ENCODE measurements at regions not wholly inside any gene's neighbourhood (a gene's known extent, or its start where the extent isn't known, plus 50 kb on each side); places are given as distances from the start of the nearest gene placed in this dataset.

DNA sequence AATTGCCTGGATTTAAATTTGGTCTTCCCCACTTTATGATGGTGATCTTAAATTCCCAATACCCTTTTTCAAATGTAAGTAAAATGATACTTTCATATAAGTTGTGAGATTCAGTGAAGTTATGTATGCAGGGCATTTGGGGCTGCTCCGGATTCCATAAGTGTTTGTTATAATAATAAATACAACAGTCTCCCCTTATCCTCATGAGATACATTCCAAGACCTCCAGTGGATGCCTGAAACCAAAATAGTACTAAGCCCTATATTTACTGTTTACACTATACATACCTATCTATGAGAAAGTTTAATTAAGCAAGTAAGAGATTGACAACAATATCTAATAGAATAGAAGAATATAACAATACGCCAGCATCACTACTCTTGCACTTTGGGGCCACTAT is 2237.8 kb downstream of the PCDH9 start:
- DNase-seq (ENCODE audit: low read depth, low spot score) = no peak
- no peak overlapping the region for H3K4me3 ChIP-seq (ENCODE audit: low read depth, low read length)
- ChIA-PET POLR2A (no interaction called here), CTCF (no interaction called here)
- no peak for TF ChIP-seq CTCF (IDR thresholded peaks at IDR 0.05; ENCODE audit: insufficient read depth, low read length, missing control alignments)

GRCh38 chr13:64985075-64985474 is 2245.1 kb downstream of the PCDH9 start:
- ChIA-PET POLR2A (no interaction called here), CTCF (no interaction called here)
- no peak overlapping the region for H3K4me3 ChIP-seq (ENCODE audit: low read depth, low read length)
- DNase-seq (ENCODE audit: low read depth, low spot score) = no peak
- no peak for TF ChIP-seq CTCF (IDR thresholded peaks at IDR 0.05; ENCODE audit: insufficient read depth, low read length, missing control alignments)

GRCh38 chr13:64962404-64962803 is 2267.7 kb downstream of the PCDH9 start:
- no peak for TF ChIP-seq CTCF (IDR thresholded peaks at IDR 0.05; ENCODE audit: insufficient read depth, low read length, missing control alignments)
- CTCF ChIA-PET = no interaction called here

DNA sequence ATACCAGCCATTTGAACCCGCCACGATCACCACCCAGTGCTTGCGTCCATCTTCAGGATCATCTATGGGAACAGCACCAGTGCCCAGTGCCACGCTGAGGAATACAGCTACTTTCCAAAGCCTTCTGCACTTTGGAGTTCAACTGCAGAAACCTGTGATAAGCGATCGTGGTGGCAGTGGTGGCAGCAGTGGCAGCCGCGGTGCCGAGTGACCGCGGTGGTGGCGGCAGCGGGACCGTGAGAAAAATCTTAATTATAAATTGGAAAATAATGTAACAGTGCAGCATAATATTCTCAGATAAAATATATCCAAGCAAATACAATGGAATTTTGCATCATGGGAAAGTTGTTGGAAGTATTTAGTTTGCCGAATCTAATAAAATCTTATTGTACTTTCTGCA is 2270.9 kb downstream of the PCDH9 start:
- no peak overlapping the region for H3K4me3 ChIP-seq (ENCODE audit: low read depth, low read length)
- TF ChIP-seq CTCF (IDR thresholded peaks at IDR 0.05; ENCODE audit: insufficient read depth, low read length, missing control alignments) = no peak
- no peak for DNase-seq (ENCODE audit: low read depth, low spot score)
- ChIA-PET POLR2A (no interaction called here), CTCF (no interaction called here)

More at GRCh38 chr13:64962404-64962803, 2267.7 kb downstream of the PCDH9 start:
- no peak overlapping the region for H3K4me3 ChIP-seq (ENCODE audit: low read depth, low read length)
- no peak for DNase-seq (ENCODE audit: low read depth, low spot score)
- POLR2A ChIA-PET = no interaction called here

DNA sequence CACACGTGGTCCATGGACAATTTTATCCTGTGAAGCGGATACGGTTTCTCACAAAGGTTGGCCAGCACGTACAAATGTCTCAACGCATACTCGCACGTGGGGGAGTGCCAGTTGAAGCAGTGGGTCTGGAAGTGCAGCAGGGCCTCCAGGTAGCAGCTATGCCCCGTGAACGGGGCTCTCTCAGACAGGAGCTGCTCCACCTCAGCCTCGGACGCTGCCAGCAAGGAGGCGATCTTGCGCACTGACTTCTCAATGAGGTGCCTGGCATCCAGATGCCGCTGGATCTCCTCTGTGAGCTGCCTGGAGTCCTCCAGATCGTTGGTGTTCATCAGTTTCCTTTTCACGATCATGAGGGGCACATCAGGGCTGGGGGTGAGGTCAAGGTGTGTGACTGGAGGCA is 2272.0 kb downstream of the PCDH9 start:
- H3K4me3 ChIP-seq (ENCODE audit: low read depth, low read length) = no peak overlapping the region
- no peak for DNase-seq (ENCODE audit: low read depth, low spot score)
- CTCF ChIA-PET = no interaction called here
- POLR2A ChIA-PET = no interaction called here
- no peak for TF ChIP-seq CTCF (IDR thresholded peaks at IDR 0.05; ENCODE audit: insufficient read depth, low read length, missing control alignments)

DNA sequence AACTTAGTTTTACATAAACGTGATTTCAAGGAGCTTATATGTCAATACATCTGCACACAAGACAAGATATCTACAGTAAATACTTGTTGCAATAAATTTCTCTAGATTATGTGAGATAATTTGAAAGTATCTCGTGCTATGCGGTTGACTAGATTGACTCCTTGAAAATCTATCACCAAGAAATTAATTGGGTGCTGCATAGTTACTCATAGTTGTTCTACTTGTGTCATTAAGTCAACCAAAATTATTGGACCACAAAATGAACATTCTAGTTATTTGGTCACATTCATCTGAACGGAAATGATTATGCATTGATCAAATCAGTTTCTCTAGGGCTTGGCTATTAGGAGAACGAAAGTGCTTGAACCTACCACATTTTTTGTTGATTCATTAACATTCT is 2291.5 kb downstream of the PCDH9 start:
- no peak overlapping the region for H3K4me3 ChIP-seq (ENCODE audit: low read depth, low read length)
- ChIA-PET POLR2A (no interaction called here), CTCF (no interaction called here)
- DNase-seq (ENCODE audit: low read depth, low spot score) = no peak
- TF ChIP-seq CTCF (IDR thresholded peaks at IDR 0.05; ENCODE audit: insufficient read depth, low read length, missing control alignments) = no peak
